ENCODE measurements at regions not wholly inside any gene's neighbourhood (a gene's known extent, or its start where the extent isn't known, plus 50 kb on each side); places are given as distances from the start of the nearest gene placed in this dataset.
A peak's percentile ranks its signal among the peaks of the same experiment; 100 is the strongest.

GRCh38 chr10:91335147-91335546, 75.0 kb upstream of the HECTD2 start:
- DNase-seq, result no peak
- ATAC-seq (ENCODE audit: poor library complexity), result no peak
- intact Hi-C loops (cut with DNase I), result no loop called here

- DNase-seq, result no peak
- ATAC-seq (ENCODE audit: poor library complexity), result no peak
- intact Hi-C loops (cut with DNase I), result no loop called here
Measured at GRCh38 chr10:91339729-91340128, 70.4 kb upstream of the HECTD2 start.

- no peak for DNase-seq
- intact Hi-C loops (cut with DNase I), result no loop called here
- no peak for ATAC-seq (ENCODE audit: poor library complexity)
Measured at GRCh38 chr10:91340613-91341362, 69.4 kb upstream of the HECTD2 start.

GRCh38 chr10:91341686-91342085, 68.5 kb upstream of the HECTD2 start:
- ATAC-seq (ENCODE audit: poor library complexity), result no peak
- intact Hi-C loops (cut with DNase I), result no loop called here
- DNase-seq, result no peak

GRCh38 chr10:91343010-91343409, 67.1 kb upstream of the HECTD2 start:
- no peak for ATAC-seq (ENCODE audit: poor library complexity)
- intact Hi-C loops (cut with DNase I), result no loop called here
- DNase-seq, result no peak

GRCh38 chr10:91344117-91344856, 65.9 kb upstream of the HECTD2 start:
- intact Hi-C loops (cut with DNase I), result no loop called here
- no peak for ATAC-seq (ENCODE audit: poor library complexity)

GRCh38 chr10:91345716-91346115, 64.4 kb upstream of the HECTD2 start:
- DNase-seq (no peak), ATAC-seq (ENCODE audit: poor library complexity) (no peak)
- intact Hi-C loops (cut with DNase I), result no loop called here

More at GRCh38 chr10:91344117-91344856, 65.9 kb upstream of the HECTD2 start:
- DNase-seq, result no peak

GRCh38 chr10:91347529-91347928, 62.6 kb upstream of the HECTD2 start:
- DNase-seq (no peak), ATAC-seq (ENCODE audit: poor library complexity) (no peak)
- intact Hi-C loops (cut with DNase I), result no loop called here

- intact Hi-C loops (cut with DNase I), result no loop called here
- DNase-seq (no peak), ATAC-seq (ENCODE audit: poor library complexity) (peak; percentile 93)
Measured at GRCh38 chr10:91349381-91349780, 60.8 kb upstream of the HECTD2 start.

- no peak for ATAC-seq (ENCODE audit: poor library complexity)
- no peak for DNase-seq
- intact Hi-C loops (cut with DNase I), result no loop called here
Measured at GRCh38 chr10:91350651-91351081, 59.5 kb upstream of the HECTD2 start.

- intact Hi-C loops (cut with DNase I), result no loop called here
- no peak for ATAC-seq (ENCODE audit: poor library complexity)
- DNase-seq, result no peak
Measured at GRCh38 chr10:91352760-91353159, 57.4 kb upstream of the HECTD2 start.

- no peak for ATAC-seq (ENCODE audit: poor library complexity)
- intact Hi-C loops (cut with DNase I), result no loop called here
- no peak for DNase-seq
Measured at GRCh38 chr10:91354166-91355075, 55.7 kb upstream of the HECTD2 start.

- ATAC-seq (ENCODE audit: poor library complexity) (no peak), DNase-seq (no peak)
- intact Hi-C loops (cut with DNase I), result no loop called here
Measured at GRCh38 chr10:91355998-91356397, 54.1 kb upstream of the HECTD2 start.

- ATAC-seq (ENCODE audit: poor library complexity) (no peak), DNase-seq (no peak)
- intact Hi-C loops (cut with DNase I), result no loop called here
Measured at GRCh38 chr10:91357497-91357896, 52.6 kb upstream of the HECTD2 start.
